IMR-90 (cell line): ENCODE measurements at regions not wholly inside any gene's neighbourhood (a gene's known extent, or its start where the extent isn't known, plus 50 kb on each side); places are given as distances from the start of the nearest gene placed in this dataset.

ENCODE experiments used
- ATAC-seq: fragments of 200-7000 bp; cut with Tn5 transposase; 2 replicates; pipeline ENCODE4 v1.9.1; 2020; ENCODE audit warnings: low read depth, mild to moderate bottlenecking, moderate library complexity
- BruUV-seq: library from RNA; stranded (reverse); fragments of 400-500 nt; replicated peaks from 2 replicates; lab custom pipeline; 2021; lab: Mats Ljungman, UMichigan
- CTCF ChIA-PET: fragments of 300-600 bp; formaldehyde crosslinking; extraction: SDS; loops from one replicate; lab custom pipeline; 2021; ENCODE audit warnings: antibody characterized with exemption; lab: Yijun Ruan, JAX
- POLR2A ChIA-PET: fragments of 300-600 bp; sonication (Branson Sonifier 250); formaldehyde crosslinking; loops from one replicate; lab custom pipeline; 2022; ENCODE audit warnings: antibody characterized with exemption; ENCODE audit not compliant: unreplicated experiment; lab: Charles Lee
- DNase-seq: peaks from one replicate; pipeline ENCODE4 v3.0.0; 2013
- H2AFZ ChIP-seq: replicated peaks from 2 replicates; pipeline ENCODE3; 2013; ENCODE audit warnings: low read length, mild to moderate bottlenecking; ENCODE audit not compliant: poor library complexity
- H2AK5ac ChIP-seq: 2 replicates; pipeline ENCODE4 v1.6.1; 2013; ENCODE audit warnings: low read depth, low read length, inconsistent platforms
- H2AK9ac ChIP-seq: replicated peaks from 2 replicates; pipeline ENCODE3; 2013; ENCODE audit warnings: mild to moderate bottlenecking, low read depth, low read length, moderate library complexity; ENCODE audit not compliant: poor library complexity
- H2BK120ac ChIP-seq: 2 replicates; pipeline ENCODE4 v1.6.1; 2013; ENCODE audit warnings: low read depth, low read length, inconsistent platforms
- H2BK15ac ChIP-seq: 3 replicates; pipeline ENCODE4 v1.6.1; 2013; ENCODE audit warnings: low read depth, low read length, inconsistent platforms
- H2BK20ac ChIP-seq: 2 replicates; pipeline ENCODE4 v1.6.1; 2013; ENCODE audit warnings: low read depth, mild to moderate bottlenecking, inconsistent platforms, low read length, moderate library complexity
- H2BK5ac ChIP-seq: 2 replicates; pipeline ENCODE4 v1.6.1; 2013; ENCODE audit warnings: mild to moderate bottlenecking, low read depth, low read length, inconsistent platforms; ENCODE audit not compliant: poor library complexity, severe bottlenecking
- H3K14ac ChIP-seq: replicated peaks from 2 replicates; pipeline ENCODE4 v1.6.1; 2013; ENCODE audit warnings: low read depth, low read length, inconsistent platforms
- H3K18ac ChIP-seq: 2 replicates; pipeline ENCODE4 v1.6.1; 2013; ENCODE audit warnings: low read depth, low read length, control low read depth
- H3K23ac ChIP-seq: 2 replicates; pipeline ENCODE4 v1.6.1; 2013; ENCODE audit warnings: low read depth, low read length, inconsistent platforms
- H3K27ac ChIP-seq: 2 replicates; pipeline ENCODE4 v1.5.1; 2013; ENCODE audit warnings: mild to moderate bottlenecking, control low read depth, low read length; ENCODE audit not compliant: insufficient read depth
- H3K27me3 ChIP-seq: 2 replicates; pipeline ENCODE4 v1.6.1; 2013; ENCODE audit warnings: low read length; ENCODE audit not compliant: control insufficient read depth, insufficient read depth
- H3K36me3 ChIP-seq: 2 replicates; pipeline ENCODE4 v1.6.1; 2013; ENCODE audit warnings: low read length, mixed read lengths; ENCODE audit not compliant: control insufficient read depth, insufficient read depth
- H3K4ac ChIP-seq: 2 replicates; pipeline ENCODE4 v1.6.1; 2013; ENCODE audit warnings: low read depth, low read length, inconsistent platforms
- H3K4me1 ChIP-seq: 2 replicates; pipeline ENCODE4 v1.6.1; 2013; ENCODE audit warnings: low read length, mixed read lengths; ENCODE audit not compliant: control insufficient read depth, insufficient read depth
- H3K4me2 ChIP-seq: 2 replicates; pipeline ENCODE4 v1.6.1; 2013; ENCODE audit warnings: low read depth, mild to moderate bottlenecking, control low read depth, low read length, moderate library complexity
- H3K4me3 ChIP-seq: 2 replicates; pipeline ENCODE4 v1.5.1; 2013; ENCODE audit warnings: low read depth, mild to moderate bottlenecking, control low read depth, low read length, moderate library complexity; ENCODE audit not compliant: insufficient read depth
- H3K56ac ChIP-seq: 2 replicates; pipeline ENCODE4 v1.6.1; 2013; ENCODE audit warnings: low read length, inconsistent platforms; ENCODE audit not compliant: insufficient read depth; ENCODE audit errors: extremely low read depth
- H3K79me1 ChIP-seq, 2 experiments: 2 replicates each; pipeline ENCODE4 v1.6.1; 2013; ENCODE audit warnings: low read length in 2 of 2, inconsistent platforms in 1 of 2, low read depth in 1 of 2
- H3K9ac ChIP-seq: 2 replicates; pipeline ENCODE4 v1.6.1; 2013; ENCODE audit warnings: low read depth, low read length, control low read depth
- H3K9me1 ChIP-seq: 2 replicates; pipeline ENCODE4 v1.6.1; 2013; ENCODE audit warnings: low read length, inconsistent platforms; ENCODE audit not compliant: insufficient read depth
- H3K9me3 ChIP-seq: 2 replicates; pipeline ENCODE4 v1.6.1; 2013; ENCODE audit warnings: low read length; ENCODE audit not compliant: control insufficient read depth, insufficient read depth
- H4K20me1 ChIP-seq: 2 replicates; pipeline ENCODE4 v1.6.1; 2013; ENCODE audit warnings: low read length, inconsistent platforms; ENCODE audit not compliant: insufficient read depth
- H4K5ac ChIP-seq: 2 replicates; pipeline ENCODE4 v1.6.1; 2013; ENCODE audit warnings: mild to moderate bottlenecking, low read depth, low read length, control low read depth
- H4K8ac ChIP-seq, 2 experiments: 2 replicates each; pipeline ENCODE4 v1.6.1; 2013; ENCODE audit warnings: low read depth in 2 of 2, low read length in 2 of 2, control low read depth in 1 of 2, inconsistent platforms in 1 of 2
- H4K91ac ChIP-seq: 2 replicates; pipeline ENCODE4 v1.6.1; 2013; ENCODE audit warnings: low read depth, low read length, inconsistent platforms; ENCODE audit not compliant: insufficient read depth
- BHLHE40 ChIP-seq: fragments of 150-350 bp; IDR thresholded peaks from 2 replicates; pipeline ENCODE4 v1.6.1; 2016; ENCODE audit warnings: mild to moderate bottlenecking, low read depth, low read length
- CEBPB ChIP-seq: IDR thresholded peaks from 2 replicates; pipeline ENCODE4 v1.6.1; 2012; ENCODE audit warnings: low read depth, low read length, improper control_type of control experiment
- CHD1 ChIP-seq: IDR thresholded peaks from 2 replicates; pipeline ENCODE4 v1.6.1; 2012; ENCODE audit warnings: low read depth, low read length, improper control_type of control experiment
- CTCF ChIP-seq: conservative IDR thresholded peaks from 2 replicates; pipeline ENCODE4 v1.5.1; 2012; ENCODE audit warnings: mild to moderate bottlenecking, low read depth, low read length, improper control_type of control experiment
- ELK1 ChIP-seq: fragments of 150-350 bp; IDR thresholded peaks from 2 replicates; pipeline ENCODE4 v1.6.1; 2016; ENCODE audit warnings: low read depth, mild to moderate bottlenecking, low read length, moderate library complexity, borderline replicate concordance
- FOS ChIP-seq: fragments of 150-350 bp; IDR thresholded peaks from 2 replicates; pipeline ENCODE4 v1.6.1; 2016; ENCODE audit warnings: low read depth, low read length
- MAFK ChIP-seq: IDR thresholded peaks from 2 replicates; pipeline ENCODE4 v1.6.1; 2012; ENCODE audit warnings: low read depth, low read length, improper control_type of control experiment
- MAZ ChIP-seq: IDR thresholded peaks from 2 replicates; pipeline ENCODE4 v1.6.1; 2012; ENCODE audit warnings: low read depth, mild to moderate bottlenecking, low read length, improper control_type of control experiment, moderate library complexity, borderline replicate concordance
- MXI1 ChIP-seq: IDR thresholded peaks from 2 replicates; pipeline ENCODE4 v1.6.1; 2012; ENCODE audit warnings: low read depth, mild to moderate bottlenecking, low read length, moderate library complexity, borderline replicate concordance
- NFE2L2 ChIP-seq: fragments of 150-350 bp; IDR thresholded peaks from 2 replicates; pipeline ENCODE4 v1.6.1; 2016; ENCODE audit warnings: low read depth, mild to moderate bottlenecking, low read length
- POLR2A ChIP-seq: IDR thresholded peaks from 2 replicates; pipeline ENCODE4 v1.6.1; 2012; ENCODE audit warnings: mild to moderate bottlenecking, low read depth, low read length
- RAD21 ChIP-seq: IDR thresholded peaks from 2 replicates; pipeline ENCODE4 v1.6.1; 2012; ENCODE audit warnings: low read length, improper control_type of control experiment
- RCOR1 ChIP-seq: IDR thresholded peaks from 2 replicates; pipeline ENCODE4 v1.6.1; 2012; ENCODE audit warnings: mild to moderate bottlenecking, low read length, improper control_type of control experiment; ENCODE audit not compliant: insufficient replicate concordance
- RFX5 ChIP-seq: IDR thresholded peaks from 2 replicates; pipeline ENCODE4 v1.8.0; 2012; ENCODE audit warnings: low read depth, mild to moderate bottlenecking, low read length, moderate library complexity
- SMC3 ChIP-seq: fragments of 150-350 bp; IDR thresholded peaks from 2 replicates; pipeline ENCODE4 v1.6.1; 2016; ENCODE audit warnings: low read depth, mild to moderate bottlenecking, antibody characterized with exemption, low read length, moderate library complexity
- USF2 ChIP-seq: fragments of 150-350 bp; IDR thresholded peaks from 2 replicates; pipeline ENCODE4 v1.6.1; 2017; ENCODE audit warnings: mild to moderate bottlenecking, antibody characterized with exemption, low read length, low read depth
- WGBS, 2 experiments: methylation state at CpG; one replicate each; pipeline versions ENCODE4 v1.1.5 to v1.1.7; 2013; ENCODE audit warnings: missing lambda C conversion rate in 2 of 2; ENCODE audit not compliant: insufficient read length in 1 of 2; ENCODE audit errors: extremely low coverage in 2 of 2; 5-methylcytosine and 5-hydroxymethylcytosine counted together
- dilution Hi-C: fragments of 300-500 bp; cut with HindIII; formaldehyde crosslinking; loops from one replicate; pipeline ENCODE4 v1.14.3; 2018; ENCODE audit warnings: low sequenced_read_pairs; ENCODE audit not compliant: unreplicated experiment
- in situ Hi-C: fragments of 300-500 bp; cut with MboI; formaldehyde crosslinking; loops from 3 replicates; pipeline ENCODE4 v1.14.3; 2019; ENCODE audit warnings: low sequenced_read_pairs, inconsistent platforms, mixed read lengths
- intact Hi-C: fragments of 100-400 bp; cut with micrococcal nuclease; formaldehyde crosslinking; loops from 2 replicates; pipeline ENCODE4 v1.10.0; 2022

- Histone ChIP-seq H3K23ac (no peak overlapping the region), H3K4me1 (no peaks in the 10 kb centered on the region), H2BK15ac (no peak overlapping the region), H3K36me3 (no peaks in the 10 kb centered on the region), H4K8ac (no peak overlapping the region), H3K27me3 (no peaks in the 10 kb centered on the region), H3K9me3 (no peaks in the 10 kb centered on the region), H2AK9ac (no peak overlapping the region), H3K4ac (no peak overlapping the region), H2BK20ac (no peak overlapping the region), H3K4me3 (no peak overlapping the region), H3K4me2 (no peak overlapping the region), H3K79me1 (no peaks in the 10 kb centered on the region), H4K91ac (no peak overlapping the region), H3K9ac (no peak overlapping the region), H3K18ac (no peak overlapping the region), H2AFZ (no peak overlapping the region), H3K9me1 (no peaks in the 10 kb centered on the region), H3K56ac (no peak overlapping the region), H2AK5ac (no peak overlapping the region), H2BK5ac (no peak overlapping the region), H4K20me1 (no peaks in the 10 kb centered on the region), H3K27ac (no peak overlapping the region), H2BK120ac (no peak overlapping the region), H4K5ac (no peak overlapping the region), H3K14ac (no peak overlapping the region)
- ATAC-seq: no peak
- intact Hi-C loops (no loop called here), in situ Hi-C loops (no loop called here), dilution Hi-C loops (no loop called here)
- no CpG with 5 or more reads among the region's 3 CpGs for WGBS, 2 experiments
- ChIA-PET CTCF (no interaction called here), POLR2A (no interaction called here)
- BruUV-seq: no TSS peak
- TF ChIP-seq MXI1 (no peak), CTCF (no peak), RFX5 (no peak), MAFK (no peak), USF2 (no peak), NFE2L2 (no peak), ELK1 (no peak), SMC3 (no peak), FOS (no peak), RAD21 (no peak), BHLHE40 (no peak), MAZ (no peak), CEBPB (no peak), CHD1 (no peak), RCOR1 (no peak), POLR2A (no peak)
- DNase-seq: no peak
These were observed 405.8 kb upstream of the ADAMTS9 start for GRCh38 chr3:65093641-65094040.
